Left ventricle myocardium inferior (tissue), 1 donor: ENCODE measurements at regions not wholly inside any gene's neighbourhood (a gene's known extent, or its start where the extent isn't known, plus 50 kb on each side); places are given as distances from the start of the nearest gene placed in this dataset.

Experiments used
- DNase-seq: peaks from one replicate; pipeline ENCODE4 v3.0.0-alpha.2; 2020
- H3K27ac ChIP-seq: fragments of 200-600 bp; replicated peaks from 2 replicates; pipeline ENCODE4 v1.8.0; 2021
- H3K27me3 ChIP-seq: fragments of 200-600 bp; 2 replicates; pipeline ENCODE4 v1.8.0; 2021; ENCODE audit warnings: low read depth
- H3K36me3 ChIP-seq: fragments of 200-600 bp; 2 replicates; pipeline ENCODE4 v1.8.0; 2021
- H3K4me1 ChIP-seq: fragments of 200-600 bp; 2 replicates; pipeline ENCODE4 v1.8.0; 2021
- H3K4me3 ChIP-seq: fragments of 200-600 bp; 2 replicates; pipeline ENCODE4 v1.8.0; 2021; ENCODE audit warnings: mild to moderate bottlenecking, moderate library complexity
- H3K9me3 ChIP-seq: fragments of 200-600 bp; replicated peaks from 2 replicates; pipeline ENCODE4 v1.8.0; 2021
- intact Hi-C: fragments of 100-400 bp; cut with micrococcal nuclease; formaldehyde crosslinking; loops from one replicate; pipeline ENCODE4 v1.11.0; 2022
- TF ChIP-seq, protein P1 (sequence below): fragments of 200-600 bp; IDR thresholded peaks from 2 replicates; pipeline ENCODE4 v1.8.0; 2021; ENCODE audit warnings: antibody characterized with exemption, mild to moderate bottlenecking, borderline replicate concordance
- donor health status: DM: no; HTN: yes; CAD: no; lungs with severe emphysema.

DNA sequence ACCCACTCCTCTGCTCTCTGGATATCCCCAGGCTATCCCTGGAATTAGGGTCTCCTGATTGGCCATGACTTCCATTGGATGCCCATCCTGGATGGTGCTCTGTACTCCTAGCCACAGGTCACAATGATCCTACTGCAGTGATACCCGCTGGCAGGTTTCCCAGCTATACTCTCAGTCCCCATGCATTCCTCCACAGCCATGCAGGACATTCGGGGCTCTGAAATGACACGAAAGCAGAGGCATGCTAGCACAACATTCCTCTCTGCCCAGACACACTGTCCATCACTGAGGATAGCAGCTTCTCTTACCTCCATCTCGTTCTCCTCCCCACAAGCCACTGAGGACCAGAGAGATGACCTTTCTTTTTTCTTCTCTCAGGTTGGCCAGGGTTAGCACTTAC is 51.7 kb upstream of the SPATS2L start:
- intact Hi-C loops = no loop called here
- no peak for DNase-seq
- H3K27ac ChIP-seq = no peak overlapping the region
- peaks cover 17% of the 10 kb centered on the region for H3K4me1 ChIP-seq
- H3K27me3 ChIP-seq = no peaks in the 10 kb centered on the region
- H3K36me3 ChIP-seq = no peaks in the 10 kb centered on the region
- TF ChIP-seq, protein P1, sequence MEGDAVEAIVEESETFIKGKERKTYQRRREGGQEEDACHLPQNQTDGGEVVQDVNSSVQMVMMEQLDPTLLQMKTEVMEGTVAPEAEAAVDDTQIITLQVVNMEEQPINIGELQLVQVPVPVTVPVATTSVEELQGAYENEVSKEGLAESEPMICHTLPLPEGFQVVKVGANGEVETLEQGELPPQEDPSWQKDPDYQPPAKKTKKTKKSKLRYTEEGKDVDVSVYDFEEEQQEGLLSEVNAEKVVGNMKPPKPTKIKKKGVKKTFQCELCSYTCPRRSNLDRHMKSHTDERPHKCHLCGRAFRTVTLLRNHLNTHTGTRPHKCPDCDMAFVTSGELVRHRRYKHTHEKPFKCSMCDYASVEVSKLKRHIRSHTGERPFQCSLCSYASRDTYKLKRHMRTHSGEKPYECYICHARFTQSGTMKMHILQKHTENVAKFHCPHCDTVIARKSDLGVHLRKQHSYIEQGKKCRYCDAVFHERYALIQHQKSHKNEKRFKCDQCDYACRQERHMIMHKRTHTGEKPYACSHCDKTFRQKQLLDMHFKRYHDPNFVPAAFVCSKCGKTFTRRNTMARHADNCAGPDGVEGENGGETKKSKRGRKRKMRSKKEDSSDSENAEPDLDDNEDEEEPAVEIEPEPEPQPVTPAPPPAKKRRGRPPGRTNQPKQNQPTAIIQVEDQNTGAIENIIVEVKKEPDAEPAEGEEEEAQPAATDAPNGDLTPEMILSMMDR = no peak
- H3K4me3 ChIP-seq = no peak overlapping the region
- no peaks in the 10 kb centered on the region for H3K9me3 ChIP-seq

- no peak overlapping the region for H3K4me3 ChIP-seq
- no peak overlapping the region for H3K27ac ChIP-seq
- no peaks in the 10 kb centered on the region for H3K27me3 ChIP-seq
- TF ChIP-seq, protein P1 = no peak
- H3K4me1 ChIP-seq = peaks cover 17% of the 10 kb centered on the region
- H3K36me3 ChIP-seq = no peaks in the 10 kb centered on the region
- no peaks in the 10 kb centered on the region for H3K9me3 ChIP-seq
- no peak for DNase-seq
- intact Hi-C loops = no loop called here
Measured at GRCh38 chr2:200255549-200255948, 50.9 kb upstream of the SPATS2L start.
